Ovary (tissue), 7 donors: ENCODE measurements at regions not wholly inside any gene's neighbourhood (a gene's known extent, or its start where the extent isn't known, plus 50 kb on each side); places are given as distances from the start of the nearest gene placed in this dataset.

Source experiments
- DNase-seq, 5 donors: peaks; one replicate each; pipeline ENCODE4 v3.0.0-alpha.2; 2019 to 2020
- H3K27ac ChIP-seq, 2 donors: fragments of 200-600 bp; one replicate each; pipeline versions ENCODE4 v1.5.1 to v1.8.0; 2019 to 2022
- H3K27me3 ChIP-seq: fragments of 200-600 bp; one replicate; pipeline ENCODE4 v1.8.0; 2022
- H3K36me3 ChIP-seq: fragments of 200-600 bp; sonication (generic); one replicate; pipeline ENCODE4 v1.5.1; 2019
- H3K4me1 ChIP-seq: one replicate; pipeline ENCODE4 v1.8.1; 2013; ENCODE audit warnings: mild to moderate bottlenecking, moderate library complexity; ENCODE audit not compliant: insufficient read depth
- H3K4me3 ChIP-seq: fragments of 200-600 bp; sonication (generic); one replicate; pipeline ENCODE4 v1.5.1; 2017
- H3K9me3 ChIP-seq, 2 donors: fragments of 200-600 bp in 1 of 2; sonication (generic) in 1 of 2; one replicate each; pipeline versions ENCODE4 v1.5.1 to v1.8.1; 2013 to 2019; ENCODE audit warnings: mild to moderate bottlenecking in 1 of 2, moderate library complexity in 1 of 2
- CTCF ChIP-seq, 3 donors: fragments of 450-650 bp in 2 of 3; fragments of 200-600 bp in 1 of 3; IDR thresholded peaks; one replicate each; pipeline versions ENCODE4 v1.5.1 to v1.8.0; 2016 to 2022; ENCODE audit warnings: antibody characterized with exemption in 3 of 3, mild to moderate bottlenecking in 1 of 3
- EP300 ChIP-seq: sonication (generic); formaldehyde crosslinking; IDR thresholded peaks from one replicate; pipeline ENCODE4 v1.6.1; 2017; ENCODE audit warnings: antibody characterized with exemption
- POLR2A ChIP-seq: fragments of 450-650 bp; IDR thresholded peaks from one replicate; pipeline ENCODE4 v1.6.1; 2017; ENCODE audit warnings: antibody characterized with exemption, mild to moderate bottlenecking, moderate library complexity
- WGBS, 3 donors: extraction: QIAGEN DNeasy Blood & Tissue Kit in 1 of 3; methylation state at CpG; one replicate each; pipeline versions ENCODE4 v1.1.5 to v1.1.7; 2013 to 2017; 5-methylcytosine and 5-hydroxymethylcytosine counted together
- intact Hi-C, 4 donors: fragments of 100-400 bp; cut with DNase I; formaldehyde crosslinking; loops; one replicate each; pipeline versions ENCODE4 v1.11.0 to v1.15.1; 2022 to 2023
- donor health status: DM: no; HTN: no; CAD: no; lungs with moderate emphysema.
- donor health status: DM: no; HTN: no; CAD: no.
- donor health status: Bipolar disorder and iron deficiency.
- donor health status: DM: no; HTN: no; CAD: no.
- donor health status: DM: yes; HTN: yes; CAD: no.

- Histone ChIP-seq H3K27me3 (no peaks in the 10 kb centered on the region), H3K27ac (no peak overlapping the region), H3K4me3 (no peak overlapping the region), H3K4me1 (no peaks in the 10 kb centered on the region), H3K36me3 (no peaks in the 10 kb centered on the region), H3K9me3 (no peaks in the 10 kb centered on the region)
- TF ChIP-seq CTCF (IDR thresholded peaks at IDR 0.05) (no peak), EP300 (no peak), POLR2A (no peak)
- DNase-seq: no peak
- 81 to 92% (median 90%) methylated on average over 4 of the region's 4 CpGs for whole genome bisulfite sequencing, 3 donors
- intact Hi-C loops: no loop called here
These were observed 624.4 kb upstream of the SOX11 start for GRCh38 chr2:5067816-5068215.

GRCh38 chr2:5070257-5070656, 621.9 kb upstream of the SOX11 start:
- TF ChIP-seq CTCF (IDR thresholded peaks at IDR 0.05) (no peak), EP300 (no peak), POLR2A (no peak)
- intact Hi-C loops: no loop called here
- H3K4me1 ChIP-seq: no peaks in the 10 kb centered on the region
- no peaks in the 10 kb centered on the region for H3K27me3 ChIP-seq
- no peak overlapping the region for H3K4me3 ChIP-seq
- no peaks in the 10 kb centered on the region for H3K36me3 ChIP-seq
- DNase-seq: no peak
- no peaks in the 10 kb centered on the region for H3K9me3 ChIP-seq
- no peak overlapping the region for H3K27ac ChIP-seq
- 61 to 75% (median 72%) methylated on average over 5 of the region's 5 CpGs for WGBS, 3 donors

GRCh38 chr2:5074733-5075132, 617.5 kb upstream of the SOX11 start:
- H3K9me3 ChIP-seq: no peaks in the 10 kb centered on the region
- WGBS, 3 donors: 14 to 17% (median 15%) methylated on average over 5 of the region's 5 CpGs
- no peak for DNase-seq
- no peaks in the 10 kb centered on the region for H3K27me3 ChIP-seq
- H3K4me1 ChIP-seq: no peaks in the 10 kb centered on the region
- TF ChIP-seq EP300 (no peak), POLR2A (no peak), CTCF (IDR thresholded peaks at IDR 0.05) (no peak)
- H3K36me3 ChIP-seq: no peaks in the 10 kb centered on the region
- H3K27ac ChIP-seq: no peak overlapping the region
- intact Hi-C loops: no loop called here
- H3K4me3 ChIP-seq: no peak overlapping the region

GRCh38 chr2:5076599-5076998, 615.6 kb upstream of the SOX11 start:
- no peak for DNase-seq
- intact Hi-C loops: no loop called here
- H3K9me3 ChIP-seq: no peaks in the 10 kb centered on the region
- no peaks in the 10 kb centered on the region for H3K27me3 ChIP-seq
- H3K36me3 ChIP-seq: no peaks in the 10 kb centered on the region
- WGBS, 3 donors: 76 to 85% (median 81%) methylated on average over 3 of the region's 3 CpGs
- no peak overlapping the region for H3K4me3 ChIP-seq
- no peak overlapping the region for H3K27ac ChIP-seq
- TF ChIP-seq POLR2A (no peak), EP300 (no peak), CTCF (IDR thresholded peaks at IDR 0.05) (no peak)
- no peaks in the 10 kb centered on the region for H3K4me1 ChIP-seq
